Ramos (cell line): ENCODE measurements at regions not wholly inside any gene's neighbourhood (a gene's known extent, or its start where the extent isn't known, plus 50 kb on each side); places are given as distances from the start of the nearest gene placed in this dataset.

ENCODE experiments used
- in situ Hi-C: fragments of 300-500 bp; cut with MboI; formaldehyde crosslinking; loops from one replicate; pipeline ENCODE4 v1.14.3; 2022; ENCODE audit warnings: low sequenced_read_pairs; ENCODE audit not compliant: unreplicated experiment

DNA sequence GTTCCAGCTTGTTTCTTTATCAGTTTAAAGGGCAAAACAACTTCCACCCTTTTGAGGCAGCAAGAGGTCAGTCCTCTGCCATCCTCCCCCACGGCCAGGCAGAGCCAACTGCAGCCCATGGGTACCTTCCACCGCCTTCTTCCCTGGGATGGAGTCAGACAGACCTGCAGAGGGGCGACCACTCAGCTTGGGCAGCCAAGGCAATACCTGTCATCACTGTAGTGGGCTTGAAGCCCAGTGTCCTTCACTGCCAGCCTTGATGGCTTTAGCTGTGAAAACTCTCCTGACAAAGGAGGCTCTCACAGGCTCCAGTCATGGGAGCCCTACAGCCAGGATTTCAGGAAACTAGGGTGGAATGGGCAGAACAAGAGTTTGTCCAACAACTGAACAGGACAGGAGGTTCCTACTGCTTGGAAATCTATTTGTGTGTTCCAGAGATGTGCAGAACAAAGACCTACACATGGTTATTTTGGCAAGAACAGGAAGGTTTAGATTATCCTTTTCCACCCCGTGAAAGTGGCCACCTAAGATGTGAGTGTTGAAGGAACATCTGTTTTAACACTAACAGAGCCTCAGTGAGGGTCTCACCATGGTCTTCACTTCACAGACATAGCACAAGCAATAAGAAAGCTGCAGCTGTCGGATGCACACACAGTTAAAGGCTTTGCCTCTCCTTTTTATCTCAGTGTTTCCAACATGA is 93.9 kb upstream of the RMDN2 start:
- in situ Hi-C loops, result no loop called here

DNA sequence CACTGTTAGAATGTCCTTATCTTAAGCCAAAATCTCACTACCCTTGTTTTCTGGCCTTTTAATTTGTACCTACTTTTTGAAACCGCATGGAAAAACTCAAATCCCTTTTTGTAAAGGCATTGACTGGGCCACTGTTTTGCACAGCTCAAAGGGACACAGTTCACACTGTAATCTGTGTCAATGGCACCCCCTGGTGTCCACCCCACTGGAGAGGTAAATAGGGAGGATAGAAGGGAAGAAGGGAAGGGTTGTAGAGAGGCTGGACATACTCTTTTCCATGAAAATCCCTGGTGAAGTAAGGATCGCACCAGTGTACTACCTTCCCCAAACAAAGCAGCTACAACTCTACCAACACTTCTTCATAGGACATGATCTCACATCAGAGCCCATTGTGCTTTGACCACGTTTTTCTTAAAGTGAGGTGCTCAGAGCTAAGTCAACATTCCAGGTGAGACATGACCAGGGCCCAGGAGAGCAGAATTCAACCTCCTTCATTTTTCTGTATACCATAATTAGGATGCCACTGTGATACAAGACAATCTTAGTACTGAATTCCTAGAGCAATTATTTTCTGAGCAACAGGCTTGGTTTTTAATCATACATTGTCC is 92.4 kb upstream of the RMDN2 start:
- in situ Hi-C loops, result no loop called here

DNA sequence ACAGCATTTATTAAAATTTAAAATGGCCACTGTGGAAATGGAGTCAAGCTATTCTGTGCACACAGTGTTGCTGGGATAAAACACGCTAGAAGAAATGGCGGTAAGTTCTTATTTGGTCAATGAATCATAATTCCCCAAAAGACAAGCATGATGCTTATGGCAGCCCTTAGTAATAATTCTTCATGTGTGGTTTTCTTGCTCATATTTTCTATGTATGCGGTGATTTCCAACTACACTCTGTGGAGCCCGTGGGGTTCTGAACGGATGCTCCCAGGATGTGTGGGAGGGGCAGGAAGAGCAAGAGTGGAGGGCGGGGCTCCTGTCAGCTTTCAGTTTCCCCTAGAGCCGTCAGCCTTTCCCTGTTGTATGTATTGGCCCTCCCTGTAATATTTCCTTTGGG is 91.7 kb upstream of the RMDN2 start:
- in situ Hi-C loops, result no loop called here

DNA sequence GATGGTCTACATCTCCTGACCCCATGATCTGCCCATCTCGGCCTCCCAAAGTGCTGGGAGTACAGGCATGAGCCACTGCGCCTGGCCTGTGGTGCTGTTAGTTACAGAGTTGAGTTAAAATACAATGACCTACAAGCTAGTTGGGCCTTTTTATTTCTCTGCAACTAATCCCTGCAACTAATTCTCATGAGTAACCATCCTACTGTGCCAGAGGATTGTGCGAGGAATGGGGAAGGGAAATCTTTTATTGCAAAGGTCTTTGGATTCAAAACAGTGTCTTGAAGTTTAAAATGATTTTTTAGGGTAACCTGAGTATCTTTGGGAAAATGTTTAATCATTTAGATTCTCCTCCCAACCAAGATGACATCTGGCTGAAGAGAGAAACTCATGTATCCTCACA is 88.8 kb upstream of the RMDN2 start:
- in situ Hi-C loops, result no loop called here

DNA sequence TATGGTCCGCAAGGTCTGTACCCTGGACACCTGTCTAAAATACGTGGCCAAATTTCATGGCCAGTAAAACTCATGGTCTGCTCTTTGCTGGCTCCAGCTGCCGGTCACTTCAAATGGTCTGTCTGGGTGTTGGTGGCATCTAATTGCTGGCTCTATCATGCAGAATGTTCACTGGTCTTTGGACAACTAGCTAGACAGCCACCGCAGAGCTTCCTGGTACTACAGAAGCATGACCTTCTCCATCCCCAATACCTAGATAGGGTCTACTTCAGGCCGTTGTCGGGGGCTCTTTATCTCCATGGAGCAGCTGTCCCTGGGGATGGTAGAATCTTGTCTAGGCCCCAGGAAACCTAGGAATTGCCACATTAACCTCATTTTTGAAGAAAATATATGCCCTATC is 88.4 kb upstream of the RMDN2 start:
- in situ Hi-C loops, result no loop called here

DNA sequence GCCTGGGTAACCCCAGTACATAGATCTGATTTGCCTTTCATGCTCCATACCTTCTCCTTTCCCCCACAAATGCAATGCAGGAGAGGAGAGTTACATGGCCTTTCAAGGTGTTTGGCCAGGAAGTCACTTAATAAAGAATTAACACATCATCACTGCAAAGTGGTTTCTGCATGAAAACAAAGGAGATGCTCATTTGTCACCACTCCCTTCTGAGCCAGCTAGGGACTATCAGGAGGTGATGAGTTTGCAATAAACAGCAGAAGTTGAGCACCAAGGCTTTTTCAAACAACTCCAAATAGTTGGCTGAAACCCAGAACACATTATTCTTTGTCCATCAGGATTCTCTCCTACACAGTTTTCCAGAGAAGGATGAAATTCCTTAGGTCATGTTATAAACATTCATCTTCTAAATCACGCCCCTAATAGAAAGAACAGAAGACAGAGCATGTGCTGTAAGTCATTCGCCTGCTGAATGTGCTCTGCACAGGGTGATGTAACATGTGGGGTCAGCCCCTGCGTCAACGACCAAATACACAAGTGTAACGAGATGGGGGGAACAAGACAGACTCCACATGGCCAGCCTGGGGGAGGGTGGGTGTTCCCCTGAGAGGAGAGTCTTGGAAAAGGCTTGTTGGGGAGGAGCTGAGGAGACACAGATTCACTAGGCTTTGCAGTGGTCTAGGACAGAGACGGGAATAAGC is 87.3 kb upstream of the RMDN2 start:
- in situ Hi-C loops, result no loop called here

DNA sequence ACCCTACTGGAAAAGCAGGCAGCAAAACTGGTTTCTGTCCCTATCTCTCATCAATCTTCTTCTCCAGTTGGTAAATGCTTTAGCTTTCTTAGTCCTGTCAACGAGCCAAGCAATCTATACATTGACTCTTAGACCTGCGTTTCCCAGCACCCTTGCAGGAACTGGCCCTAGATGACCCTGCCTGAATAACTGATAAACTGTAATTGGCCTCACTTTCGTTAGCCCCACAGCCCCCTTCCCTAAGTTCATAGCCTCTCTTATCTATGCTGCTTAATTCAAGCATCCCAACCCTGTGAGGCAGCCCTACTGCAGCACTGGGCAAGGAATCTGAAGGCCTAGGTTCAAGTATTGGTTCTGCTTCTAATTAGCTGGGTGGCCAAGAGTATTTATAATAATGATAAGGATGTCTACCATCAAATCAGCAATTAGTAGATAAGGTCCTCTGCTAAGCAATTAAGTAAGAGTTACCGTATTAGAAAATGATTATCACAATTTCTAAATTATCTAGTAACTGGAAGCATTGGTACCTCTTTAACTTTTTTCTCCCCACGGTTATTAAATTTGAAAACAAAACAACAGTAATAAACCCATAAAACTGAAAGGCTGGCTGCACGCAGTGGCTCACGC is 86.4 kb upstream of the RMDN2 start:
- in situ Hi-C loops, result no loop called here

DNA sequence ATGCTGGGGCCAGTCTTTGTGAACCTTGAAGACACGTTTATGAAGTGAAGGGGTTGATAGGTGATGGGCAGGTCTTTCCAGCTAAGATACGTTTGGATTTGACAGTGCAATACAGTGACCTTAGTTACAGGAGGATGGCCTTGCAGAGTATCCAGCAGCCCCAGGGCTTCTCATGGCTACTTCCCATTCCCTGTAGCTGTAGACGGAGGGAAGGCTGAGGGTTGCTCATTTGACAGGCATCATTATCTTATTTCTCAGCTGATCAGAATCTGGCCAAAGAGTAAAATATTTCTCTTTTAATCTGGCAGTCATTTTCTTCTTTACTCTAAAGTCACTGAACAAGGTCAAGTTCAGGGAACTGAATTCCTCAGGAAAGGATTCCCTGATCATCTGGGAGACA is 85.1 kb upstream of the RMDN2 start:
- in situ Hi-C loops, result no loop called here

DNA sequence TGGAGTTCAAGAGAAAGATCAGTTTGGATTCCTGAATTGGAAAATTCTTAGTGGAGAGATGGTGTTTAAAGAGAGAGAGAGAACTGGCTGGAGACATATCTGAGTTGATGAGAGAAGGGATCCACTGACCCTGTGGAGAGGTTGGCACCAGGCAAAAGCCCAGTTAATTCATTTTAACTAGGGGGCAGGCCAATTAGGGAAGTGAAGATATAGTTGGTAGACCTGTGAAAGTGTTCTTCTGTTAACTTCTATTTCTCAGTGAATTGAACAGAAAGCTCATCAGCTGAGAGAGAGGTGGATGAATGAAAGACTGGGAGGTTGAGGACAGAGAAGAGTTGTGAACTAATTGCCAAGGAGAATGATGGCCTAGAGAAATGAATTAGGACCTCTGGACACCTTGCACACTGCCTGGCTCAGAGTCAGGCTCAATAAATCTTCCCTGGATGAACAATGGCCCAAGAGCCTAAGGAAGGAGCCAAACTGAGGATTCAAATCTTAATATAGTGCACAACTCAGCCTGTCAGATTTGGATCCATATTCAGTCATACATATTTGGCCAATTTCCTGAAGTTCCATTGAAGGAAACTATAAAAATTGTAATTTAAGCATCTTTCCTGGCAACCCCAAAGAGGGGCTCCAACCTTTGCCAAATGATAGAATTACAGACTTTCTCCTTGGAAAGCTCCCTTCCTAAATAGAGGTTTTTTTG is 82.2 kb upstream of the RMDN2 start:
- in situ Hi-C loops, result no loop called here

DNA sequence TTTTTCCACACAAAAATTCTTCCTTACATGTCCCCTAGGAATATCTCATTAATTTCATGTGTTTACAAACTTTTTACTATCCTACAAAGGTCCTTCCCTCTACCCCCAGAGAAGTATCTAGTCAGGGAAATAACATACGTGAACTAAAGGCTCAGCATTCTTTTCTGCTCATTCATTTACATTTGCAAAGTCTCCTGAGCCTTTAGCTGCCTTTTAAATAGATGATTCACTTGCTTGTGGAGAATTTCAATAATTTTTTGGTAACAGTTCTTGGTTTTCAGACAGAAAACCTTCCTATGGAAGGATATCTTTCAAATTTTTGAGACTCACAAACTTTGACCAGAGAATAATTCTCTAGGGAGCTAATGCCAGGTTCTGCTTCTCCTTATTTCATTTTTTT is 81.5 kb upstream of the RMDN2 start:
- in situ Hi-C loops, result no loop called here

DNA sequence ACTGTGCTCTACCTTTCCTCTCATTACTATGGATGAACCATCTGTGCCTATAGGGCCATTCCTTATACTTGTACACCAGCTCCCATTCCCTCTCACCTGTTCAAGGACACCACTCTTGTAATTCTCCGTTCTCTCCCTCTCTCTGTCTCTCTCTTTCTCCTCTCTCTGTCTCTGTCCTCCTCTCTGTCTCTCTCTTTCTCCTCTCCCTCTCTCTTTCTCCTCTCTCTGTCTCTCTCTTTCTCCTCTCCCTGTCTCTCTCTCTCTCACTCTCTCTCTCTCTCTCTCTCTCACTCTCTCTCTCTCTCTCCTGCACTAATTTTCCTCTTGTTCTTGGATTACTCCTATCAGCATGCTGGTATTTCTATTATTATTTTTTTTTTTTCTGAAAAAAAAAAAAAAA is 78.9 kb upstream of the RMDN2 start:
- in situ Hi-C loops, result no loop called here

DNA sequence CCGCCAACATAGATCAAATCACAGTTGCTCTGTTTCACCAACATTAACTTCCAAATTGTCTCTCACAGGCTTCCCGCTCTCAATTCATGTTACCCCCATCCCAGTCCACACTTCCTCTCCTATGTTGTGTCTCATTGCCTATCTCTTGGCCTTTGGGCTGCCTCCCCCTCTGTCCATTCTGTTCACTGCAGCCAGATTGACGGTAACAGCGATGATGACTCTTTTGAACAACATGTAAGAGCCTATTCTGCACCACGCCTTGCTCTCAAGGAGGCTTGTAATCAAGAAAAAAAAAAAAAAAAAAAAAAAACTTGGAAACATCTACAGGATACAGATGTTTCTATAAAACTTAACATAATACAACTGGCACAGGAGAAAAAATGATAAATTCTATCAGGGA is 77.3 kb upstream of the RMDN2 start:
- in situ Hi-C loops, result no loop called here

DNA sequence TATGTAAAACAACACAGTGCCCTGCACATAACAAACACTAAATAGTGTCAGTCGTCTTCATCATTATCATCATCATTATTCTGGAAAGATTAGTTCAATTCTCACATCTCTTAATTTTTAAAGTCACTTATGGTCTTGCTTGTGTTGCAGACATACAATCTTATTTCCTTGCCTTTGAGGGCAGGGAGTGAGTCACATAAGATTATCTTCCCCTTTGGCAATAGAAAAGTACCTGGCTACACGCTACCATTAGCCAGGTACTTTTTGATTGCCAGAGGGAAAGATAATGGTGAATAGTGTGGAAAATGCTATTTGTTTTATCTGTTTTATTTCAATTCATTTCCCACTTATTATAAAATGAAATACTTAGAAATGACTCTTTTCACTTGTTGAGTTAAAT is 76.6 kb upstream of the RMDN2 start:
- in situ Hi-C loops, result no loop called here

DNA sequence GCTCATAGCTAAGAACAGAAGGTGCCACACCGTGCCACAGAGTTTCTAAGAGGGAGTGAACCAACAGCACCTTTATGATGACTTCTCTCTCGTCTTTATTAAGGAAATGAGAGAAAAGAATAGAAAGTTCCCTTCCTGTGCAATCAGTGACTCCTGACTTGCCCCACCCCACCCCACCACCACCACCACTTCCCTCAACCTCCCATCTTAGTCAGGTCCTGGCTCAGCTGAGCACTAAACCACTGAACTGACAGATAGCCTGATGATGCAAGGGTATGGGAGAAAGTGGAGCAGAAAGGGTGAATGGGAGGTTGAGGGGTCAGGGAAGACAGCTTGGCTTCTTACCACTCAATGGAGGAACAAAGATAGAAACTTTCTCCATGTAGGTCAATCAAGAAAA is 75.2 kb upstream of the RMDN2 start:
- in situ Hi-C loops, result no loop called here

DNA sequence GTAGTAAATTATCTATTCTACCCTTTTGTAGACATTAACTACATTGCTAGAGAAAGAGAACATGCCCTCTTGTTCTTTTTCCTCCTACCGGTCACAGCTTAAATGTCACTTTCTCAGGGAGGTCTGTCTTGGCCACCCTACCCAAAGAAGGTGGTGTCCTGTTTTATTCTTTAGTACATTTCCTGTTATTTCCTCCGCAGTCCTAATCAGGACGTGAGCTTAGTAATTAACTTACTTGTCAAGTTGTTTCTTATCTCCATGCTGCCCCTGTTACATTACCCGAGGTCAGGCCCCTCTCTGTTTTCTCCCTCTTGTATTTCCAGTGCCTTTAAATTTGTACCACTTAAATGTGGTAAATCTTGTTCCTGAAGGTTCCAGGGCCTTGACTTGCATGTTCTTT is 73.7 kb upstream of the RMDN2 start:
- in situ Hi-C loops, result no loop called here

DNA sequence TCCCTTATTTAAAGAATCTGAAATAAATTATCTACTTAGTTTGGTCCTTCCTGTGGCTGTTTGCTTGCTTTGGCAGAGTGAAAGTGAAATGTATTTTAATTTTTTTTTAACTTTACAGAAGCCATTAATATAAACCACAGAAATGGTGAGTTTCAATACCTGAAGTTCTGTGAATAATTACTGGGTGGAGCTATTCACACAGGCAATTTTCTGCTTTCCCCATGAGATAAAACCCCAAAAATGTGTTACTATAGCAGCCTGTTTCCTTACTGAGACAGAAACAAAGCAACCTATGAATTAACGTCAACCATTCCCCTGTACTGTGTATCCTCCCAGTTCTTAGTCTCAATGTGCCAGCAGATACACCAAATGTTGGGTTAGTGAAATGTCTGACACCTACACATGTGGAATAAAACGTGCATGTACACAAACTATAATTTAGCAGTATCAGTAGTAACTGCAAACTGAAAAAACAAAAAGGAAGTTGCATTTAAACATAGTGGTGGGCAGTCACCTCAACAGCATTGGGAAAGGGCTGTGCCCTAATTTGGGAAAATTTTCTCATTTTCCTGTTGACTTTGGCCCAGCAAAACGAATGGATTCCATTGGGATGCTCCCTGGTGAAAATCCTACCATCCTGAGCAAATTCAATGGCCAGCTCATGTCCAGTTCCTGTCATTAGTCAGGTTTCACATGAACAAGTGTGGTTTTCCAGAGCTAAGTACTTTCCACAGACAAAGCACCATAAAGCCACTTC is 73.1 kb upstream of the RMDN2 start:
- in situ Hi-C loops, result no loop called here

DNA sequence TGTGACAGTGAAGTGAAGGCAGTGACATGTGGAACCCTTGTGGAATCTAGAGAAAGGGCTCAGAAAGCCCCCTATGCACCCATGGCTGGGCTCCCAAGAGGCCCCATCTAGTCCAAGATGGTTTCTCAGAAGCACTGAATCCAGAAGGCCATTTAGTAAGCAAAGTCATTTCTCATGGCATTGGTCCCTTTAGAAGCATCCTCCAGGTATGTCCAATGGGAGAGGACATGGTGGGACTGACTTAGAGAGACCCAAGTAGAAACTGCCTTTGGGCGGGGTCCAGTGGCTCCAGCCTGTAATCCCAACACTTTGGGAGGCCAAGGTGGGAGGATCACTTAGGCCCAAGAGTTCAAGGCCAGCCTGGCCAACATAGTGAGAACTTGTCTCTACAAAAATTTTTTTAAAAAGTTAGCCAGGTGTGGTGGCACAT is 72.5 kb upstream of the RMDN2 start:
- in situ Hi-C loops, result no loop called here

DNA sequence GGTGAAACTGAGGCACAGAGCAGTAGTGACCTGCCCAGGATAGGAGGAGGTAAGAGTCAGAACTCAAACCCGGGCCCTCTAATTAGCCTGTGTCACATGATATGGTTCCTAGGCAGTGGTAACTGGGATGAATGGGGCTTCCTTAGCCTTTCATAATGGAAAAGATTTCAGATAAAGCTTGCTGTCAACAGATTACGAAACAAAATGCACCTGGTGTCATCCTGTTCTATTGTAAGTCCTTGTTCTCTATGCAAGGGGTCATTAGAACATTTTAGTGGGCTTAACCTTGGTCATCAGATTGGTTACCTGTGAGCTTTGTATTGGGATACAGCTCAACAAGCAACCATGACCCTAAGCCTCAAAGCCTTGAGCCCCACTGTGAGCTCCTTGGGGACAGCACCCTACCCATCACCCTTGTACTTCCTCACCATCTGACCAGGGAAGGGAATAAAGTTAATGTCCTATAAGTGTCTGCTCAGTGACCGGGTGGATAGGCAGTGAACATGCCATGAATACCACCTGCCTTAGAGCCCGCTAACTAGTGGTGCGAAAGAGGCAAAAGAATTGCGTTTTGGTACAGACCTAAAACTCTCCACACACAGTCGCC is 70.3 kb upstream of the RMDN2 start:
- in situ Hi-C loops, result no loop called here

DNA sequence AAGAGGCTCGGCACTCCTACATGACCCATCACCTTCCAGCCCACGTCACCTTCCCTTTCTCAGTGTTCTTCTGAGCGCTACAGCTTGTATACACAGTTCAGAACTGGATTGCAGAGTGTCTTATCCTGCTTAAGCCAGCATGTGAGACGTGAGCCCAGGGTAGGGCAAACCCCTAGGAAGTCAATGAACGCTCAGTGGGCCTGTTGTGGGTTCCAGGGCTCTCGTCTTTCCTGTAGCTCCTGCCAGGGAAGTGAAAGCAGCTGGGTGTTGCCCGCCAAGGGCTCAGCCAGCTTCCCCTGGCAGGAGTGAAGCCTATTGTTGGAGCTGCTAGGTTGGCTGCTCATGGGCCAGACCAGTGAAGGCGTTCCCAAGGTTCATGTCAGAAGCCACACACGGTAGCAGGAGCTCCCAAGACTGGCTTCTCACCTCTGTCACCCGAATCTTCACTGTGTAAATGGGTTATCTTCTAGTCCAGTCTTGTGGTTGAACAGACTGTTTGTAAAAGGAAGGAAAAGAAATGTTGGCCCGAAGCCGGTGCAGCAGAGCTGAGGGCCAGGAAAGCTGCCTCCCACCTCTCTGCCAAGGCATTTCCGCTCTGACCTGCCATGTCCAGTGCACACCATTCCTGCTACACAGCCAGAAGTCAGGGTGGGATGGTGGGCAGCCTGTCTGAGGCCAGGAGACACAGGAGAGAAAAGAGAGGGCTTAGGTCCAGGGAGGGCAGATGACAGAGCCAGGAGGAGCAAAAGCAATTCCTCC is 69.6 kb upstream of the RMDN2 start:
- in situ Hi-C loops, result no loop called here
